ENCODE measurements at regions not wholly inside any gene's neighbourhood (a gene's known extent, or its start where the extent isn't known, plus 50 kb on each side); places are given as distances from the start of the nearest gene placed in this dataset.

GRCh38 chr15:60138397-60138968, 134.4 kb downstream of the FOXB1 start:
- TF ChIP-seq POLR2A (IDR thresholded peaks at IDR 0.05; ENCODE audit: low read length) (no peak), GATA1 (IDR thresholded peaks at IDR 0.05; ENCODE audit: low read depth, low read length) (no peak)

All from erythroblast (primary cell).